Colon (tissue), 2 donors: ENCODE measurements at regions not wholly inside any gene's neighbourhood (a gene's known extent, or its start where the extent isn't known, plus 50 kb on each side); places are given as distances from the start of the nearest gene placed in this dataset.

Experiments used
- FAIRE-seq: peaks from 2 replicates; lab custom pipeline; 2012; peaks lifted over from hg19 to GRCh38; lab: Jason Lieb, UNC
- donor health status: control.
- donor health status: control.

GRCh38 chr18:25810736-25811135 lies 279.7 kb downstream of the SS18 start:
- FAIRE-seq = no peak

- FAIRE-seq = no peak
Measured at GRCh38 chr18:25805939-25806338, 284.5 kb downstream of the SS18 start.

GRCh38 chr18:25805323-25805722 lies 285.1 kb downstream of the SS18 start:
- FAIRE-seq = no peak

GRCh38 chr18:25799231-25799630 lies 291.2 kb downstream of the SS18 start:
- FAIRE-seq = no peak

- no peak for FAIRE-seq
Measured at GRCh38 chr18:25798046-25798445, 292.4 kb downstream of the SS18 start.

- FAIRE-seq = no peak
Measured at GRCh38 chr18:25795213-25795612, 295.2 kb downstream of the SS18 start.

- FAIRE-seq = no peak
Measured at GRCh38 chr18:25787276-25787675, 303.1 kb downstream of the SS18 start.

- no peak for FAIRE-seq
Measured at GRCh38 chr18:25786758-25787157, 303.7 kb downstream of the SS18 start.

- no peak for FAIRE-seq
Measured at GRCh38 chr18:25780105-25780504, 310.3 kb downstream of the SS18 start.

GRCh38 chr18:25771796-25772195 lies 318.6 kb downstream of the SS18 start:
- FAIRE-seq = no peak

- FAIRE-seq = no peak
Measured at GRCh38 chr18:25764777-25765176, 325.6 kb downstream of the SS18 start.

- no peak for FAIRE-seq
Measured at GRCh38 chr18:25759111-25759510, 331.3 kb downstream of the SS18 start.

GRCh38 chr18:25743646-25744151 lies 346.7 kb downstream of the SS18 start:
- no peak for FAIRE-seq

GRCh38 chr18:25739376-25739775 lies 351.0 kb downstream of the SS18 start:
- FAIRE-seq = no peak

- FAIRE-seq = no peak
Measured at GRCh38 chr18:25737710-25738311, 352.6 kb downstream of the SS18 start.

GRCh38 chr18:25736516-25736915 lies 353.9 kb downstream of the SS18 start:
- FAIRE-seq = no peak

GRCh38 chr18:25735459-25735858 lies 355.0 kb downstream of the SS18 start:
- no peak for FAIRE-seq

- FAIRE-seq = no peak
Measured at GRCh38 chr18:25734336-25734735, 356.1 kb downstream of the SS18 start.

GRCh38 chr18:25732862-25733261 lies 357.6 kb downstream of the SS18 start:
- no peak for FAIRE-seq

- FAIRE-seq = no peak
Measured at GRCh38 chr18:25729072-25729471, 361.3 kb downstream of the SS18 start.

GRCh38 chr18:25727281-25727985 lies 363.0 kb downstream of the SS18 start:
- no peak for FAIRE-seq

GRCh38 chr18:25726298-25726697 lies 364.1 kb downstream of the SS18 start:
- no peak for FAIRE-seq

GRCh38 chr18:25725501-25725900 lies 364.9 kb downstream of the SS18 start:
- no peak for FAIRE-seq

- no peak for FAIRE-seq
Measured at GRCh38 chr18:25724997-25725396, 365.4 kb downstream of the SS18 start.
